ENCODE measurements at regions not wholly inside any gene's neighbourhood (a gene's known extent, or its start where the extent isn't known, plus 50 kb on each side); places are given as distances from the start of the nearest gene placed in this dataset.
"Not testable (repeated sequence)": the region's sequence is repeated elsewhere in the genome, so short reads cannot be mapped to it uniquely, and the experiment has no call there.

- DNase-seq: no peak
These were observed 120.7 kb upstream of the BANK1 start for GRCh38 chr4:101669832-101670188.

- DNase-seq: no peak
These were observed 121.2 kb upstream of the BANK1 start for GRCh38 chr4:101669138-101669831.

- DNase-seq: no peak
These were observed 123.2 kb upstream of the BANK1 start for GRCh38 chr4:101667348-101667747.

- no peak for DNase-seq
These were observed 129.9 kb upstream of the BANK1 start for GRCh38 chr4:101660607-101661006.

- DNase-seq: no peak
These were observed 134.7 kb upstream of the BANK1 start for GRCh38 chr4:101655857-101656256.

GRCh38 chr4:101655005-101655404 is 135.5 kb upstream of the BANK1 start:
- DNase-seq: no peak

- DNase-seq: peak; percentile 54
These were observed 138.8 kb upstream of the BANK1 start for GRCh38 chr4:101651778-101652177.

- peak; percentile 54 for DNase-seq
These were observed 140.6 kb upstream of the BANK1 start for GRCh38 chr4:101649790-101650515.

- no peak for DNase-seq
These were observed 142.9 kb upstream of the BANK1 start for GRCh38 chr4:101647710-101648034.

GRCh38 chr4:101644516-101644915 is 146.0 kb upstream of the BANK1 start:
- no peak for DNase-seq

- DNase-seq: no peak
These were observed 147.2 kb upstream of the BANK1 start for GRCh38 chr4:101643186-101643837.

GRCh38 chr4:101632766-101633165 is 157.8 kb upstream of the BANK1 start:
- not testable (repeated sequence) for DNase-seq

GRCh38 chr4:101630319-101630986 is 160.1 kb upstream of the BANK1 start:
- no peak for DNase-seq

GRCh38 chr4:101621120-101621519 is 169.4 kb upstream of the BANK1 start:
- no peak for DNase-seq

GRCh38 chr4:101615652-101616051 is 174.9 kb upstream of the BANK1 start:
- DNase-seq: no peak

- DNase-seq: not testable (repeated sequence)
These were observed 183.5 kb upstream of the BANK1 start for GRCh38 chr4:101606989-101607388.

GRCh38 chr4:101604976-101605375 is 185.6 kb upstream of the BANK1 start:
- no peak for DNase-seq

GRCh38 chr4:101600287-101600686 is 190.2 kb upstream of the BANK1 start:
- DNase-seq: no peak

- DNase-seq: no peak
These were observed 190.9 kb upstream of the BANK1 start for GRCh38 chr4:101599620-101600019.

- no peak for DNase-seq
These were observed 193.6 kb upstream of the BANK1 start for GRCh38 chr4:101596781-101597552.

- no peak for DNase-seq
These were observed 195.9 kb upstream of the BANK1 start for GRCh38 chr4:101594588-101594987.

- no peak for DNase-seq
These were observed 196.9 kb upstream of the BANK1 start for GRCh38 chr4:101593666-101594065.

- no peak for DNase-seq
These were observed 206.2 kb upstream of the BANK1 start for GRCh38 chr4:101584306-101584705.
